Stimulated activated CD4-positive, alpha-beta T cell treated with anti-CD3 and anti-CD28 coated beads, Interleukin-2, amount 100 ng/mL, for 48 hours (primary cell): ENCODE measurements at regions not wholly inside any gene's neighbourhood (a gene's known extent, or its start where the extent isn't known, plus 50 kb on each side); places are given as distances from the start of the nearest gene placed in this dataset.
"Not testable (repeated sequence)": the region's sequence is repeated elsewhere in the genome, so short reads cannot be mapped to it uniquely, and the experiment has no call there.

Experiments
- DNase-seq, 2 donors: peaks; one replicate each; pipeline ENCODE4 v3.0.0-alpha.2; 2020

GRCh38 chr1:198986442-198986841 lies 347.6 kb downstream of the PTPRC start:
- no peak for DNase-seq

- no peak for DNase-seq
Measured at GRCh38 chr1:199002661-199003060, 363.8 kb downstream of the PTPRC start.

GRCh38 chr1:199007423-199007822 lies 368.6 kb downstream of the PTPRC start:
- DNase-seq = no peak

GRCh38 chr1:199009447-199009846 lies 370.6 kb downstream of the PTPRC start:
- DNase-seq = no peak

- DNase-seq = no peak
Measured at GRCh38 chr1:199010492-199010891, 371.7 kb downstream of the PTPRC start.

GRCh38 chr1:199010933-199011332 lies 372.1 kb downstream of the PTPRC start:
- DNase-seq = no peak

GRCh38 chr1:199015799-199016198 lies 377.0 kb downstream of the PTPRC start:
- no peak for DNase-seq

GRCh38 chr1:199018471-199019135 lies 379.8 kb downstream of the PTPRC start:
- no peak for DNase-seq

GRCh38 chr1:199020051-199020450 lies 381.2 kb downstream of the PTPRC start:
- no peak for DNase-seq

GRCh38 chr1:199020904-199021303 lies 382.1 kb downstream of the PTPRC start:
- DNase-seq = no peak

GRCh38 chr1:199029401-199029800 lies 390.6 kb downstream of the PTPRC start:
- no peak for DNase-seq

- no peak for DNase-seq
Measured at GRCh38 chr1:199029855-199030254, 391.0 kb downstream of the PTPRC start.

GRCh38 chr1:199030541-199030940 lies 391.7 kb downstream of the PTPRC start:
- DNase-seq = not testable (repeated sequence)

GRCh38 chr1:199031170-199031569 lies 392.3 kb downstream of the PTPRC start:
- DNase-seq = not testable (repeated sequence)

- not testable (repeated sequence) for DNase-seq
Measured at GRCh38 chr1:199032479-199032878, 393.6 kb downstream of the PTPRC start.

- no peak for DNase-seq
Measured at GRCh38 chr1:199033661-199034060, 394.8 kb downstream of the PTPRC start.

- DNase-seq = no peak
Measured at GRCh38 chr1:199038156-199038555, 399.3 kb downstream of the PTPRC start.

- no peak for DNase-seq
Measured at GRCh38 chr1:199040076-199040905, 401.5 kb downstream of the PTPRC start.

GRCh38 chr1:199041173-199041914 lies 402.5 kb downstream of the PTPRC start:
- no peak for DNase-seq

GRCh38 chr1:199042193-199042592 lies 403.4 kb downstream of the PTPRC start:
- DNase-seq = no peak

GRCh38 chr1:199044191-199044590 lies 405.4 kb downstream of the PTPRC start:
- DNase-seq = no peak

GRCh38 chr1:199046618-199047017 lies 407.8 kb downstream of the PTPRC start:
- DNase-seq = no peak

GRCh38 chr1:199054694-199055093 lies 415.9 kb downstream of the PTPRC start:
- no peak for DNase-seq

- DNase-seq = no peak
Measured at GRCh38 chr1:199057322-199057721, 418.5 kb downstream of the PTPRC start.
